ENCODE measurements at regions not wholly inside any gene's neighbourhood (a gene's known extent, or its start where the extent isn't known, plus 50 kb on each side); places are given as distances from the start of the nearest gene placed in this dataset.

GRCh38 chr4:129550281-129550785 lies 454.4 kb downstream of the C4orf33 start:
- no peak for DNase-seq

GRCh38 chr4:129561280-129561679 lies 465.3 kb downstream of the C4orf33 start:
- no peak for DNase-seq

DNA sequence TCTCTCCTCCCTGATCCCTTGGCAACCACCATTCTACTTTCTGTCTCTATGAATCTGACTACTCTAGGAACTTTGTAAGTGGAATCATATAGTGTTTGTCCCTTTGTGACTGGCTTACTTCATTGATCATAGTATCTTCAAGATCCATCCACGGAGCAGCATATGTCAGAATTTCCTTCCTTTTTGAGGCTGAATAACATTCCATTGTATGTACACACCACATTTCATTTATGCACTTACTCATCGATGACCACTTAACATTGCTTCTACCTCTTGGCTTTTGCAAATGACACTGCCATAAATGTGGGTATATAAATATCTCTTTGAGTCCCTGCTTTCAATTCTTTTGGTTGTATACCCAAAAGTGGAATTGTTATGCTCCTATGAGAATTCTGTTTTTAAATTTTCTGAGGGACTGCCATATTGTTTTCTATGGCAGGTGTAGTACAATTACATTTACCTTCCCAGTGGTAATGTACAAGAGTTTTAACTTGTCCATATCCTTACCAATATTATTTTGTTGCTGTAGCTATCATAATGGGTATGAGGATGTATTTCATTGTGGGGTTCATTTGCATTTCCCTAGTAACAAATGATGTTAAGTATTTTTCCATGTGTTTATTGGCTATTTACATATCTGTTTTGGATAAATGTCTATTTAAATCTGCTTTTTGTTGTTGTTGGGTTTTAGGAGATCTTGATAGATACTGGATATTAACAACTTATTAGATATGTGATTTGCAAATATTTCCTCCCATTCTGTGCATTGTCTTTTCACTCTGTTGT lies 466.1 kb downstream of the C4orf33 start:
- DNase-seq, result no peak

- no peak for DNase-seq
These were observed 469.3 kb downstream of the C4orf33 start for GRCh38 chr4:129565214-129565613.

- DNase-seq, result no peak
These were observed 474.4 kb downstream of the C4orf33 start for GRCh38 chr4:129570326-129570725.

DNA sequence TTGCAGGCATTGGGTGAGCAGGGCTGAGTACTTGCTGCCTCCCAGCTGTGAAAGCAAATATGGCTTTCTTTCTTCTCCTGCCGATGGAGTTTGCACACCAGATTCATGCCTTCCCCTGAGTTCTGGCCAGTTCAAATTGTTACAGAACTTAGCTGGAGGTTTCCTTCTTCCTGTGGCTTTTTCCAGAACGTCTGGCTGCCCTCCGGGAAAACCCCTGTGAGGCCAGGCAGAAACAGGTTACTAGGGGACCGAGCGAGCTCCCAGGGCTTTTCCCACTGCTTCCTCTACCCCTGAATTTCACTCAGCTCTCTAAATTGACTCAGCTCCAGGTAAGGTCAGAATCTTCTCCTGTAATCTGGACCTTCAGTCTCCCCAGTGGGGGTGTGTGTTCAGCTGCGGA lies 482.4 kb downstream of the C4orf33 start:
- no peak for DNase-seq

DNA sequence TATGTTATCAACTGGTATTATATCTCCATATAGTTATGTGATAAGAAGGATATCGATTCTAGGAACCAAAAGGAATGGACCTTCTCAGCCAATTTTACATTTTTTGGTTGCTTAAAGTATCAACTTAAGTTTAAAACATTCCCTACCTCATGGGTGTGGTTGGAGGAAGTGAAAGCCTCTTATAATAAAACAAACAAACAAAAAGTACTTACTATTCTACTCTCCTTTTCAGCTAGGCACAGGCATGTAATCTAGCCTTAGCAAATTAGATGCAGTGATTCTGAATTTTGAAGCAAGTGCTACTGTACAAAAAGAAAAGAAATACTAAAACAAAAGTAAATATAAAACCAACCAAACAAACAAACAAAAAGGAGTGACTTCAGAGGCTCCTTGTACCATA lies 485.4 kb downstream of the C4orf33 start:
- no peak for DNase-seq

GRCh38 chr4:129583868-129584267 lies 487.9 kb downstream of the C4orf33 start:
- no peak for DNase-seq

DNA sequence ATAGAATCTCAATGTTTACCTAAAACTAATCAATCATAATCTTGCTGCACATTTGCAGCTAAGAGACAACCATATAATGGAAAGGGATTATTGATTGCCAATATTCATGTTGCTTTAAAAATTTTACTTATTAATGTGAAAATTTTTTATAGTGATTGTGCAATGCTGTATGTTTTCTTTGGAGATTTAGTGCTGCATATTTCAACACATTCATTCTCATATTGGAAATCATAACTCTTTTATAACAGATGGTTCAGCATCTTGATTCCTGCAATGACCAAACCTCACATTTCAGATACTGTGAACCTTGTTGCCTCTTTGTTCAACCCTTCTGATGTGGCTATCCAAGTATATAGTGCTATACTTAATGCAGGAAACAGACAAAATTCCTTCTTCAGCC lies 502.6 kb downstream of the C4orf33 start:
- no peak for DNase-seq

GRCh38 chr4:129600898-129601297 lies 504.9 kb downstream of the C4orf33 start:
- DNase-seq, result no peak

DNA sequence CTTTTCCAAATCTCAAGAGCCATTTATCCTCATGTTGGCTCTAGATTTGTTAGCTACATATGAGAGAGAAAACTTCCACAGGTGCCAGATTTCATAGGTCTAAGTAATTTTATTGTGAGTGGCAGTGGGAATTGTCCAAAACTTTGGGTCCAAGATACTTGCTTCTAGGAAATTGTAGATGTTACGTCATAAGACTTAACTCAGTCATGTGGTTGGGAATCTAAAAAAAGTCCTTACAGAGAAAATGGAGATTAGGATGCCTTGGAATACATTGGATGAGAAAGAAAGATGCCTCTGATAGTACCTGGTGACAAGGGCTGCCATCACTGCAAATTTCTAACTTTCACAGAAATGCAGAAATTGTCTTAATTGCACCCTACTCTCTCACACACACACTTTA lies 506.5 kb downstream of the C4orf33 start:
- no peak for DNase-seq

DNA sequence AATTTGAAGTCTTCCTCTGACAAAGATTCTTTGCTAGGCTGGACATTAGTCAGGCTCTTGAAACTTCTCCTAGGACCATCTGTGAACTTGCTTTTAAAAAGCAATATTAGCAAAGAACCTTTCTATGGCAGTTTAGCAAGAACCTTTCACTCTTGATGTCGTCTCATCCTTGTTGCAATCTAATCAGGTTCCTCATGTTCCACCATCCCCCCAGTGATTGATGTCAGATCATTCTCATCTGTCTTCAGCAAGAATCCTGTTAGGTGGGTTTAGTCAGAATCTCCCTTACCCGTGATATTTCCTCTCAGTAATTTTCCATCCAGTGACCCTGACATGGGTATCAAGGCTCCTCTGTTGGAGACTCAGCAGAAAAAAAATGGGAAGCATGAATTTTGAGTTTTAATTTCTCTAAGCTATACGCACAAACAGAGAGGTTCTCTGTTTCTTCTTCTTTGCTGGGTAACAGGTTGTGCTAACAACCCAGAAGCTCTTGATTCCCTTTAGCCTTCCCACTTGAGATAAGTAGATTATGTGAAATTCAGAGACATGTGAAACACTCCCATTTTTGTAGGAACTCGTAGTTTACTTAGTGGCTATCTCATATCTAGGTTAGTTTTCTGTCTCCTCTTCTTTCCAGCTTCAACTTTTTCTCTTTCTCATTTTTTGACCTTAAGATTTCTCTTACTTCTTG lies 507.4 kb downstream of the C4orf33 start:
- DNase-seq, result no peak

- DNase-seq, result no peak
These were observed 508.8 kb downstream of the C4orf33 start for GRCh38 chr4:129604632-129605255.

GRCh38 chr4:129614611-129615010 lies 518.7 kb downstream of the C4orf33 start:
- no peak for DNase-seq

- DNase-seq, result no peak
These were observed 526.6 kb downstream of the C4orf33 start for GRCh38 chr4:129622566-129622965.

GRCh38 chr4:129623233-129623875 lies 527.4 kb downstream of the C4orf33 start:
- DNase-seq, result no peak

DNA sequence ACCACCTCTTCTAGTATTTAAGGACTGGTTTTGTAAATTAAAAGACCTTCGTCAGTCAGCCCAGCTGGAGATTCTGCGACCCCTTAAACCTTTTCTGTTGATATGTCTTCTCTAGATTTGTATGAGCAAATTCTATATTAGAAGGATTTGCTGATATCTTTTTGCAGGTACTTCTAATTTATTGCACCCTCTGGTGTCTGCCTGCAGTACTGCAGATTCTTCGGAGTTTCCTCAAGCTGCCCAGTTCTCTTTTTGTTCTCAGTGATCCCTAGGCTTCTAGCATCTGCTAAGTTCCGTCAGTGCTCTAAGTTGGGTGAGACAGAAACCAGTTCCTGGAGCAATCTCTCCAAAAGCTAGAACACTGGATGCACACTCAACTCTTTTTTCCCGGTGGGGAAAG lies 545.2 kb downstream of the C4orf33 start:
- DNase-seq, result peak; percentile 26

GRCh38 chr4:129645461-129645860 lies 549.5 kb downstream of the C4orf33 start:
- DNase-seq, result no peak

DNA sequence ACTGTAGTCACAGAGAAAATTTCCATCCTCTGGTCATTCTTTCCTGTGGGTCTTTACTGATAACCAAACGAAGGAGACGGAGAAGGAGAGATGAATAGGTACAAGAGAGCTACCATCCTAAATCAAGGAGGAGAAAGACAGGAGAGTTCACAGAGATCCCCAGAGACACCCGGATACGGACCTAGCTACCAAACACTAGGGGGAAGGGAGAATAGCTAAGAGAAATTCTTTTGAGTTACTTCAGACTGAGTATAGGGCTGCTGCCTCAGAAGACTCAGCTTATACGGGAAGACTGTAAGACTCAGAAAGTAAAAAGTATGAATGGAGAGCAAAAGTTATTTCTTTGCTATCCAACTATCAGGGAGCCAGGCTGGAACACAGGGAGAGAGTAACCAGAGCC lies 572.1 kb downstream of the C4orf33 start:
- no peak for DNase-seq

DNA sequence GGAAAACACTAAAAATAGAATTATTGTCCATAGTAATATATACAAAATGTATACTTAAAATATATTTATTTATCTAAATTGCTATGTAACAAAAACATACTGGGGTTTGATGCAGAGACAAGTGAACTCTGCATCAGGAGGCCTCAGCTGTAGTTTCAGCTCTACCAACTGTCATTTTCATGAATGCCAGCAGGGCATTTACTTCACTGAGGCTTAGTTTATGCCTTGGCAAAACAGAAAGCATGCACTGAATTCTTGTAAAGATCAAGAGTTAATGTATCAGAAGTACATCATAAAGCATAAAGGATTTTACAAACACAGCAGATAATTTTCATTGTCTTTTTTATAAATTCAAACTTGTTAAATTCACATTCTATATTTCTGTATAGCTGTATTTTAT lies 577.0 kb downstream of the C4orf33 start:
- no peak for DNase-seq

DNA sequence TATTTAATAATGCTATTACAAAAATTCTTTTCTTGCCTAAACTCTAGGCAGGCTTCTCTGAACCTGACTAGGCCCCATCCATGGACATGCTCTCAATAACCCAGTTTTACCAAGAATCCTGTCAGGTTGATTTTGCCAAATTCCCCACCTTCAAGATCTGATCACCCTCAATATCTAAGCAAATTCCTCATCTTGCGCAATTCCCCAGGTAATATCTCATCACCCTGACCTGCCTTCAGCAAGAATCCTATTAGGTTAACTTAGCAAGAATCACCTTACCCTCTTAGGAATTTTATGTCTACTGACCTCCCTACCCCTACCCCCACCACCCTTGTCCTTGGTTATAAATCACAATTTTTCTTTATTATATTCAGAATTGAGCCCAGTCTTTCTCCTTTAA lies 579.1 kb downstream of the C4orf33 start:
- DNase-seq, result no peak

GRCh38 chr4:129676934-129677333 lies 581.0 kb downstream of the C4orf33 start:
- no peak for DNase-seq

GRCh38 chr4:129682586-129682985 lies 586.6 kb downstream of the C4orf33 start:
- no peak for DNase-seq
